GM12878 (cell line): ENCODE measurements at regions not wholly inside any gene's neighbourhood (a gene's known extent, or its start where the extent isn't known, plus 50 kb on each side); places are given as distances from the start of the nearest gene placed in this dataset.

Experiments
- ATAC-seq: fragments of 200-7000 bp; cut with Tn5 transposase; 3 replicates; pipeline ENCODE4 v1.9.1; 2020; ENCODE audit warnings: mild to moderate bottlenecking, moderate library complexity
- BruUV-seq: library from RNA; stranded (reverse); fragments of 400-500 nt; replicated peaks from 2 replicates; lab custom pipeline; 2021; lab: Mats Ljungman, UMichigan
- CTCF ChIA-PET: fragments of 300-600 bp; sonication (Branson Sonifier 250); formaldehyde crosslinking; extraction: SDS; loops from one replicate; lab custom pipeline; 2021; ENCODE audit warnings: inconsistent platforms; lab: Yijun Ruan, JAX
- POLR2A ChIA-PET: fragments of 350-600 bp; formaldehyde crosslinking; extraction: SDS; loops from one replicate; lab custom pipeline; 2021; ENCODE audit warnings: inconsistent platforms; lab: Charles Lee
- RAD21 ChIA-PET: fragments of 300-600 bp; sonication (Branson Sonifier 250); formaldehyde crosslinking; loops from one replicate; lab custom pipeline; 2023; ENCODE audit warnings: antibody characterized with exemption; ENCODE audit not compliant: unreplicated experiment; lab: Charles Lee
- SMC1A ChIA-PET: fragments of 300-600 bp; sonication (Branson Sonifier 250); formaldehyde crosslinking; loops from one replicate; lab custom pipeline; 2023; ENCODE audit not compliant: unreplicated experiment, uncharacterized antibody; lab: Charles Lee
- DNase-seq: peaks from one replicate; pipeline ENCODE4 v3.0.0-alpha.2; 2011; ENCODE audit warnings: low read depth, low spot score
- FAIRE-seq: peaks from 3 replicates; lab custom pipeline; 2011; peaks lifted over from hg19 to GRCh38; lab: Jason Lieb, UNC
- H2AFZ ChIP-seq: 2 replicates; pipeline ENCODE4 v1.6.0; 2011; ENCODE audit warnings: low read depth, low read length, control low read depth; ENCODE audit not compliant: control insufficient read depth
- H3K27ac ChIP-seq: 2 replicates; pipeline ENCODE4 v1.5.1; 2011; ENCODE audit warnings: control low read depth; ENCODE audit not compliant: control insufficient read depth, insufficient read depth
- H3K27me3 ChIP-seq, 2 experiments: replicated peaks in 1 of 2; 2 replicates each; pipeline versions ENCODE4 v1.6.0 to v1.6.1; 2011; ENCODE audit warnings: low read length in 1 of 2; ENCODE audit not compliant: control insufficient read depth in 2 of 2, insufficient read depth in 2 of 2
- H3K36me3 ChIP-seq, 2 experiments: 2 replicates each; pipeline ENCODE4 v1.5.1; 2011; ENCODE audit warnings: low read length in 1 of 2; ENCODE audit not compliant: control insufficient read depth in 2 of 2, insufficient read depth in 2 of 2
- H3K4me1 ChIP-seq: 2 replicates; pipeline ENCODE4 v1.6.1; 2011; ENCODE audit warnings: mild to moderate bottlenecking, low read length, moderate library complexity, mixed read lengths; ENCODE audit not compliant: control insufficient read depth, insufficient read depth
- H3K4me2 ChIP-seq: 2 replicates; pipeline ENCODE4 v1.6.0; 2011; ENCODE audit warnings: control low read depth; ENCODE audit not compliant: control insufficient read depth, insufficient read depth
- H3K4me3 ChIP-seq: fragments of 200-600 bp; sonication (generic); 2 replicates; pipeline ENCODE4 v1.5.1; 2016
- H3K79me2 ChIP-seq: 2 replicates; pipeline ENCODE4 v1.6.0; 2011; ENCODE audit warnings: low read length; ENCODE audit not compliant: control insufficient read depth, insufficient read depth
- H3K9ac ChIP-seq: 2 replicates; pipeline ENCODE4 v1.8.0; 2011; ENCODE audit warnings: low read length, control low read depth, mixed read lengths; ENCODE audit not compliant: control insufficient read depth, insufficient read depth
- H3K9me3 ChIP-seq: replicated peaks from 3 replicates; pipeline ENCODE4 v1.5.1; 2011; ENCODE audit warnings: mild to moderate bottlenecking, low read length; ENCODE audit not compliant: control insufficient read depth, insufficient read depth
- H4K20me1 ChIP-seq: 2 replicates; pipeline ENCODE4 v1.6.0; 2011; ENCODE audit not compliant: control insufficient read depth, insufficient read depth
- CBX3 ChIP-seq: fragments of 200-600 bp; sonication (generic); IDR thresholded peaks from 2 replicates; pipeline ENCODE4 v1.6.1; 2016; ENCODE audit warnings: low read depth, borderline replicate concordance
- CREM ChIP-seq: IDR thresholded peaks from 2 replicates; pipeline ENCODE4 v1.6.1; 2014; ENCODE audit warnings: antibody characterized with exemption, low read depth
- IRF3 ChIP-seq: fragments of 450-650 bp; IDR thresholded peaks from 2 replicates; pipeline ENCODE4 v1.6.1; 2014; ENCODE audit warnings: mild to moderate bottlenecking
- PKNOX1 ChIP-seq: fragments of 450-650 bp; IDR thresholded peaks from 2 replicates; pipeline ENCODE4 v1.6.1; 2016; ENCODE audit warnings: mild to moderate bottlenecking
- PRDM15 ChIP-seq: fragments of 450-650 bp; formaldehyde crosslinking; IDR thresholded peaks from 2 replicates; pipeline ENCODE4 v1.4.0; 2020; ENCODE audit warnings: mild to moderate bottlenecking, moderate library complexity
- RCOR1 ChIP-seq: conservative IDR thresholded peaks from 2 replicates; pipeline ENCODE4 v1.6.1; 2012; ENCODE audit warnings: low read depth, low read length, improper control_type of control experiment
- RELB ChIP-seq: fragments of 450-650 bp; IDR thresholded peaks from 2 replicates; pipeline ENCODE4 v1.6.1; 2017; ENCODE audit warnings: low read depth, mild to moderate bottlenecking, moderate library complexity
- RUNX3 ChIP-seq: IDR thresholded peaks from 2 replicates; pipeline ENCODE4 v1.6.1; 2012; ENCODE audit warnings: low read length, inconsistent platforms
- SMC3 ChIP-seq: IDR thresholded peaks from 2 replicates; pipeline ENCODE4 v1.6.1; 2011; ENCODE audit warnings: low read length, improper control_type of control experiment, borderline replicate concordance
- SRF ChIP-seq, 2 experiments: IDR thresholded peaks; 2 replicates each; pipeline ENCODE4 v1.6.1; 2011; ENCODE audit warnings: low read depth in 2 of 2, low read length in 2 of 2, mild to moderate bottlenecking in 1 of 2, moderate library complexity in 1 of 2
- ZBTB33 ChIP-seq: fragments of 450-650 bp; IDR thresholded peaks from 2 replicates; pipeline ENCODE4 v1.6.1; 2017; ENCODE audit warnings: mild to moderate bottlenecking
- in situ Hi-C: fragments of 300-500 bp; cut with MboI; formaldehyde crosslinking; loops from 9 replicates; pipeline ENCODE4 v1.14.3; 2018; ENCODE audit warnings: mixed read lengths
- intact Hi-C: fragments of 100-400 bp; cut with micrococcal nuclease; formaldehyde crosslinking; loops from one replicate; pipeline ENCODE4 v1.14.2; 2022; ENCODE audit not compliant: unreplicated experiment

GRCh38 chr6:165760126-165760802 is 97.2 kb upstream of the PDE10A start (continued):
- no peak for TF ChIP-seq PRDM15 (CRISPR knock-in tag)
- TF ChIP-seq, all 136 proteins: peak for 0

- in situ Hi-C loops (no loop called here), intact Hi-C loops (no loop called here)
- RAD21 ChIA-PET, result no interaction called here
- TF ChIP-seq IRF3, result no peak
- no peak for TF ChIP-seq ZBTB33
- no peak for TF ChIP-seq RUNX3
- TF ChIP-seq PKNOX1, result no peak
- no peak for TF ChIP-seq RCOR1
- no peak for TF ChIP-seq SRF (IDR thresholded peaks at IDR 0.05; ENCODE audit: low read depth in 2 of 2, low read length in 2 of 2)
- no peak for TF ChIP-seq SMC3
- TF ChIP-seq CREM, result no peak
- no peak for TF ChIP-seq RELB
- TF ChIP-seq CBX3, result no peak
These were observed 95.4 kb upstream of the PDE10A start for GRCh38 chr6:165758441-165758840.

More at GRCh38 chr6:165758441-165758840, 95.4 kb upstream of the PDE10A start:
- Histone ChIP-seq H3K4me1 (no peaks in the 10 kb centered on the region), H3K27me3 (no peaks in the 10 kb centered on the region), H3K9me3 (no peaks in the 10 kb centered on the region; the same call in 2 of the 3 replicates), H4K20me1 (no peaks in the 10 kb centered on the region), H3K36me3 (no peaks in the 10 kb centered on the region), H3K79me2 (no peaks in the 10 kb centered on the region), H2AFZ (no peak overlapping the region), H3K9ac (no peak overlapping the region), H3K4me3 (no peak overlapping the region), H3K27ac (no peak overlapping the region), H3K4me2 (no peak overlapping the region)
- ChIA-PET SMC1A (no interaction called here), POLR2A (no interaction called here), CTCF (no interaction called here)
- DNase-seq (no peak), FAIRE-seq (no peak), ATAC-seq (no peak)
- no TSS peak for BruUV-seq
